ENCODE measurements at regions not wholly inside any gene's neighbourhood (a gene's known extent, or its start where the extent isn't known, plus 50 kb on each side); places are given as distances from the start of the nearest gene placed in this dataset.

DNA sequence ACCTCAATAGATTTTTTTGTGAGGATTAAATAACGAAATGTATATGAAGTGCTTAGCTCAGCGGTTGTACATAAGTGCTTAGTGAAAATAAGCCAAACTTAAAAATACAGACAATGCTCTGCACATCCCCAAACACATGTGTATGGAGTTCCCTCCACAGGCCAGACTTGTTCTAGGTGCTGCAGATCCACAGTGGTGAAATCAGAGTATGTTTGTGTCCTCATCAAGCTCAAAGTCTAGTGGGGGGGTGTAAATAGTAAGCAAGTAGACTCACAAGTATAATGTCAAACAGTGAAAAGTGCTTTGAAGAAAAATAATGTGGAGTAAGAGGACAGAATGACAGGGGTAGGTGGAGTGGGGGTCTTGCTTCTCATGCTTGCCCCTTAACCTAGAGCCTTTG is 157.4 kb upstream of the SPRY4 start:
- no peak overlapping the region for H3K27ac ChIP-seq
- TF ChIP-seq, protein P1, sequence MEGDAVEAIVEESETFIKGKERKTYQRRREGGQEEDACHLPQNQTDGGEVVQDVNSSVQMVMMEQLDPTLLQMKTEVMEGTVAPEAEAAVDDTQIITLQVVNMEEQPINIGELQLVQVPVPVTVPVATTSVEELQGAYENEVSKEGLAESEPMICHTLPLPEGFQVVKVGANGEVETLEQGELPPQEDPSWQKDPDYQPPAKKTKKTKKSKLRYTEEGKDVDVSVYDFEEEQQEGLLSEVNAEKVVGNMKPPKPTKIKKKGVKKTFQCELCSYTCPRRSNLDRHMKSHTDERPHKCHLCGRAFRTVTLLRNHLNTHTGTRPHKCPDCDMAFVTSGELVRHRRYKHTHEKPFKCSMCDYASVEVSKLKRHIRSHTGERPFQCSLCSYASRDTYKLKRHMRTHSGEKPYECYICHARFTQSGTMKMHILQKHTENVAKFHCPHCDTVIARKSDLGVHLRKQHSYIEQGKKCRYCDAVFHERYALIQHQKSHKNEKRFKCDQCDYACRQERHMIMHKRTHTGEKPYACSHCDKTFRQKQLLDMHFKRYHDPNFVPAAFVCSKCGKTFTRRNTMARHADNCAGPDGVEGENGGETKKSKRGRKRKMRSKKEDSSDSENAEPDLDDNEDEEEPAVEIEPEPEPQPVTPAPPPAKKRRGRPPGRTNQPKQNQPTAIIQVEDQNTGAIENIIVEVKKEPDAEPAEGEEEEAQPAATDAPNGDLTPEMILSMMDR (IDR thresholded peaks at IDR 0.05): no peak
- DNase-seq (ENCODE audit: low spot score): no peak
- H3K4me1 ChIP-seq: no peaks in the 10 kb centered on the region
- H3K4me3 ChIP-seq: no peak overlapping the region
- H3K36me3 ChIP-seq: no peaks in the 10 kb centered on the region
- H3K9me3 ChIP-seq: peaks cover 4 to 19% of the 10 kb centered on the region in 2 donors
- H3K27me3 ChIP-seq: no peaks in the 10 kb centered on the region

DNA sequence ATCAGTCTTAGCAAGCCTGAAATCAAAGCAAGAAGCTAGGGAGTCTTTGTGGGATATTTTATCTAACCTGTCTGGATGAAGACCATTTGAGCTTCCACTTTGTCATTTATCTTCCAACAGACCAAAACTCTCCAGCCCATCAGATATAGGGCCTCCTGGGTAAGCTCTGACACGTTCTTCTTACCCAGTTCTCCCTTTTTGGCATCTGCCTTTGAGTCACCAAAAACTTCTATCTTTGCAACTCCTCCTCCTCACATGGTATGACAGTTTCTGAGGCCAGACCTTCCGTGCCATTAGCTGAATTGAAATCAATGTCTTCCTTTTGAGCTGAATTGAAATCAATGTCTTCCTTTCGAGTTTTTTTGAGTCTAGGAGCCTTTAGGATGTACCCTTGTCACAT is 156.6 kb upstream of the SPRY4 start:
- Histone ChIP-seq H3K27ac (no peak overlapping the region), H3K36me3 (no peaks in the 10 kb centered on the region), H3K4me3 (no peak overlapping the region), H3K9me3 (peaks cover 4 to 19% of the 10 kb centered on the region in 2 donors), H3K27me3 (no peaks in the 10 kb centered on the region), H3K4me1 (no peaks in the 10 kb centered on the region)
- TF ChIP-seq, protein P1 (IDR thresholded peaks at IDR 0.05): no peak
- DNase-seq (ENCODE audit: low spot score): no peak

DNA sequence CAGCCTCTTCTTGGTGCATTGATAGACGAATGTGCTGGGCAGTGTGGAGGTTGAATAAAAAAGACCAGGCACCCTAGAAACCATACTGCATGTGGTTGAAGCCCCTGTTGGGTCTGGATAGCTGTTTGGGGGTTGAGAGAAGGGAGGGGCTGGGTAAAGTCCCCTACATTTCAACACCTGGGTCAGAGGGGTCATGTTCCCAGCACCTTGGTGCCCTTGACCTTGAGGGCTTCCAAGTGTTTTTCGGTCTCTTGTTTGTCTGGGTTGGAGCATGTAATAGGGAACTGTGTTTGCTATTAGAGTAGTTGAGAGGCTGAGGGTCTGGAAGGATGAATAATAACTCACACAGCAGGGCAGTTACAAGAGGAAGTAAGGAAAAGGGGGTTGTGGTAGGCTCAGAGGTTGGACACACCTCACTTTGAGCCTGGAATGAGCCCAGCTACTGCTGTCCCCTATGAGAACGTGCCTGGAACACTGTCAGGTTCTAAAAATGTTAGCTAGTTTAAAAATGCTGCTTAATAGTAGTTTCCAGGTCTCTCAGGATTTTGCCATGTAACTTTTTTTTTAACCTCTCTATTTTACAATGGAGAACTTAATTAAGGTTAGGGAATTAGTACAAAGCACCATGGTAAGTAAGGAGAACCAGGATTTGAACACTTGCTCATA is 155.2 kb upstream of the SPRY4 start:
- no peaks in the 10 kb centered on the region for H3K36me3 ChIP-seq
- H3K27me3 ChIP-seq: no peaks in the 10 kb centered on the region
- H3K27ac ChIP-seq: no peak overlapping the region
- peaks cover 4 to 12% of the 10 kb centered on the region in 2 donors for H3K9me3 ChIP-seq
- TF ChIP-seq, protein P1 (IDR thresholded peaks at IDR 0.05): no peak
- DNase-seq (ENCODE audit: low spot score): no peak
- no peaks in the 10 kb centered on the region for H3K4me1 ChIP-seq
- no peak overlapping the region for H3K4me3 ChIP-seq

DNA sequence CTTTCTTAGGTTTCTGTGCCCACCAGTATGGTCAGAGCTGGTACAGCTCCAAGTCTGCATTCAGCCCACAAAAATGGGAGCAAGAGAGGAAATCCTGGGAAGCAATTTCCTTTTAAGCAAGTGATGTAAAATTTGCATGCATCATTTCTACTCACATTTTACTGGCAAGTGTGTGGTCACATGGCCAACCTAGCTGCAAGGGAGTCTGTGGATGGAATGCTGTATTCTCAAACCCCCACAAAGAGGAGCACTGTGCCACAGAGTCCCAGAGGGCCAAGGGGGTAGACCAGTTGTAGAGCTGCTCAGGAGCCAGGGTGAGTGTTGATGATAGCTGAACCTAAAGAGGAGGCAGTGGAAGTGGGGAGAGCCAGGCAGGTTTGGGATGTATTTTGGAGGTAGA is 154.3 kb upstream of the SPRY4 start:
- Histone ChIP-seq H3K4me3 (no peak overlapping the region), H3K27me3 (no peaks in the 10 kb centered on the region)
- TF ChIP-seq, protein P1 (IDR thresholded peaks at IDR 0.05): no peak

DNA sequence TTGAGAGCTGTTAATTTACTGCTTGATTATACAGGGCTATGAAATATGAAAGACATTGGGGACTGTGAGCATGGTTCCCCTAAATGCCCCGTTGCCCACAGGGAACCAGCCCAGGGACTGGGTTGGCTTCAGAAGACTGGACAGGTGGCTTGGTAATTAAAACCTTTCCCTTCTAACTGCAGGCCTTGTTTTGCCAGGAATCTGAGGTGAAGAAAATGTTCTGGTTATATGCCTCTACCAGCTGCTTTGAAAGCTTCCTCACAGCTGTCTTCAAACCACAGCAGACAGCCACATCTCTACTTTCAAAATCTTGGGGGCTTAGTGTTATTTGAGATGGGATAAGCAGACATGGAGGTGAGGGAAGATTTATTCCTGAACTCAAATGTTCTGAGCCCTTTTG is 153.3 kb upstream of the SPRY4 start:
- TF ChIP-seq, protein P1 (IDR thresholded peaks at IDR 0.05): no peak
- Histone ChIP-seq H3K9me3 (peaks cover 4 to 9% of the 10 kb centered on the region in 2 donors), H3K4me1 (no peaks in the 10 kb centered on the region), H3K36me3 (no peaks in the 10 kb centered on the region), H3K27ac (no peak overlapping the region), H3K27me3 (no peaks in the 10 kb centered on the region), H3K4me3 (no peak overlapping the region)
- no peak for DNase-seq (ENCODE audit: low spot score)

More for the DNA sequence above, 154.3 kb upstream of the SPRY4 start:
- Histone ChIP-seq H3K36me3 (no peaks in the 10 kb centered on the region), H3K4me1 (no peaks in the 10 kb centered on the region), H3K9me3 (peaks cover 4 to 9% of the 10 kb centered on the region in 2 donors), H3K27ac (no peak overlapping the region)
- no peak for DNase-seq (ENCODE audit: low spot score)

DNA sequence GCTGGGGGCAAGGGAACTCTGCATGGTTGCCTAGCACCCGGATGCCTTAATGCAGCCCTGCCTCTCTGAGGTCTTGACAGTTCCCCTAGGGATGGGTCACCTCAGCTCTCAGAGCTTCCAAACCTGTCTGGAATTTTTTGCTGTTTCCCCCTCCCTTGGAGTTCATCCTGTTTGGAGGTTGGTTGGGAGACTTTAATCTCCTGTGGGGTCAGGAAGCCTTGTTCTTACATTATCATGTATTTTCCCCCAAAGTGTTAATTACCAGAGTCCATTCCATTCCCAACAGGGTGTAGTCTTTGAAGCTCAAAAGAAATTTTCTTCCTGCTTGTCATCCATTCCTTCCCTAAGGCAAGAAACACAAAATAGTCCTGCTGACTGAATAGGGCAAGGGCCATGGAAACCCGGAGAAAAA is 150.3 kb upstream of the SPRY4 start:
- H3K4me1 ChIP-seq: no peaks in the 10 kb centered on the region
- peaks cover 4 to 9% of the 10 kb centered on the region in 2 donors for H3K9me3 ChIP-seq
- H3K4me3 ChIP-seq: no peak overlapping the region
- H3K36me3 ChIP-seq: no peaks in the 10 kb centered on the region
- H3K27me3 ChIP-seq: no peaks in the 10 kb centered on the region
- H3K27ac ChIP-seq: no peak overlapping the region
- TF ChIP-seq, protein P1 (IDR thresholded peaks at IDR 0.05): no peak
- no peak for DNase-seq (ENCODE audit: low spot score)
